HG03460 (cell line): ENCODE measurements at regions not wholly inside any gene's neighbourhood (a gene's known extent, or its start where the extent isn't known, plus 50 kb on each side); places are given as distances from the start of the nearest gene placed in this dataset.

Experiments
- ATAC-seq: cut with Tn5 transposase; IDR thresholded peaks from one replicate; pipeline ENCODE4 v1.9.1; 2021; ENCODE audit not compliant: unreplicated experiment

- no peak for ATAC-seq
Measured at GRCh38 chr2:238979636-238980035, 131.8 kb downstream of the TWIST2 start.

GRCh38 chr2:238985041-238985729 lies 137.3 kb downstream of the TWIST2 start:
- no peak for ATAC-seq

- no peak for ATAC-seq
Measured at GRCh38 chr2:238985931-238986446, 138.1 kb downstream of the TWIST2 start.

- ATAC-seq = no peak
Measured at GRCh38 chr2:238986491-238987351, 138.8 kb downstream of the TWIST2 start.

- no peak for ATAC-seq
Measured at GRCh38 chr2:238987352-238987981, 139.6 kb downstream of the TWIST2 start.

- ATAC-seq = no peak
Measured at GRCh38 chr2:238988105-238988504, 140.2 kb downstream of the TWIST2 start.

- ATAC-seq = no peak
Measured at GRCh38 chr2:238988752-238989151, 140.9 kb downstream of the TWIST2 start.

- no peak for ATAC-seq
Measured at GRCh38 chr2:238989484-238989883, 141.6 kb downstream of the TWIST2 start.

- no peak for ATAC-seq
Measured at GRCh38 chr2:238994432-238994831, 146.5 kb downstream of the TWIST2 start.

- no peak for ATAC-seq
Measured at GRCh38 chr2:238994876-238995275, 147.0 kb downstream of the TWIST2 start.

- ATAC-seq = no peak
Measured at GRCh38 chr2:238995634-238996033, 147.7 kb downstream of the TWIST2 start.

GRCh38 chr2:238996331-238997136 lies 148.6 kb downstream of the TWIST2 start:
- ATAC-seq = no peak

- no peak for ATAC-seq
Measured at GRCh38 chr2:238997137-238997390, 149.2 kb downstream of the TWIST2 start.

GRCh38 chr2:238997684-238998083 lies 149.8 kb downstream of the TWIST2 start:
- ATAC-seq = no peak
